ENCODE measurements at regions not wholly inside any gene's neighbourhood (a gene's known extent, or its start where the extent isn't known, plus 50 kb on each side); places are given as distances from the start of the nearest gene placed in this dataset.
"Not testable (repeated sequence)": the region's sequence is repeated elsewhere in the genome, so short reads cannot be mapped to it uniquely, and the experiment has no call there.

DNA sequence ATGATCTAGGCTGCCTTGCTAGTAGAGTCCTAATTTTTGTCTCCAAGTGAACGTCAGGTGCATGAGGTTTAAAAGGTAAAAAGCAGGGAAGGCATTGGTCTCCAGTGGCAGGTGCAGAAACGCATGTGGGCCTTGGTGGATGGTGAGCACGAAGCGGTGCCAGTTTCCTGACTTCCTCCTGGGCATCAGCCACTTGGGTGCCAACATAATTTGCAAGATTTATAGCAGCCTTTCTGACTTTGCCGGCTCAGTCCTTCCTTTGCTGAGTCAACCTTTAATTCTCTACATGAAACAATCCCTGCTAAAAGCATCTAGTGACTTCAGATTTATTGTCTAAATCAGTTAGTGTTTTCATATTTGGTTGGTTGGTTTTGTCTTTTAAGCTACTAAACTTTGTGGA lies 355.7 kb upstream of the TMEM132C start:
- DNase-seq, result no peak

DNA sequence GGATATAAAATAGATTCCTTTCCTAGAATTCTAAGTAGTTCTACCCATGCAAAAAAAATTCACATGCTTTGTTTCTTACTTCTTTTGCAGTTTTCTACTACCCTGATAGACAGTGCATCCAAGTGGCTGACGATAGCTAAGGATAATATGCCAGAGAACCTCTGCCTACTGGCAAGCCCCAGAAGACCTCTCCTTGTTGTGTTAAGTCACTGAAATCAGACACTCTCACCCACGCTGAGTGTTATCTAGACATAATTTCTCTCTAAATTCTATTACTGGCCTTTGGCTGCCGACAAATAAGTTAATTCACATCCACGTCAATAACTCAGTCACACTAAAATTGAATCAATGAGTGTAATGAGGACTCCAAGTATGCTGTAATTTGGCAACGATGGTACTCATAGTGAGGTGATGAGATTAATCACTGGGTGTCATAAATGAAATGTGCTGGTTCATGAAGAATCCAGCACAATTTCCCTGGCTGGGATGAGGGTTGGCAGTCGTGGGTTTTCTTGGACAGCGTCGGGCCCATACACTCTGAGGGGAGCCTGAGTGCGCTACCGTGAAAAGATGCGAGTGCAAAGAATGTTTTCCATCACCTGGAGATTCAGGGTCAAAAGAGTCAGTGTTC lies 354.8 kb upstream of the TMEM132C start:
- no peak for DNase-seq

DNA sequence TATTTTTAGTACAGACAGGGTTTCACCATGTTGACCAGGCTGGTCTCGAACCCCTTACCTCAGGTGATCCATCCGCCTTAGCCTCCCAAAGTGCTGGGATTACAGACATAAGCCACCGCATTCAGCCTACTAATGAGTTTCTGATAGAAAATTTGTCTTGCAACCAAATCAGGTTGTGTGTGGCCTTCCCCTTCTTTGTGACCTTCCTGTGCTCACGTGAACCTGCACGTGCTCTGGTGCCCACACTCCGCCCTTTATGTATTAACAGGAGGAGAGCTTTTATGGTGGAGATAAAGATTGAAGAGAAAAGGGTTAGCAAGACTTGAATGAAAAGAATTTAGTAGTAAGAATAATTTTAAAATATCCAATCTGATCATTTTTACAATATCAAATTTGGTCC lies 343.5 kb upstream of the TMEM132C start:
- no peak for DNase-seq

DNA sequence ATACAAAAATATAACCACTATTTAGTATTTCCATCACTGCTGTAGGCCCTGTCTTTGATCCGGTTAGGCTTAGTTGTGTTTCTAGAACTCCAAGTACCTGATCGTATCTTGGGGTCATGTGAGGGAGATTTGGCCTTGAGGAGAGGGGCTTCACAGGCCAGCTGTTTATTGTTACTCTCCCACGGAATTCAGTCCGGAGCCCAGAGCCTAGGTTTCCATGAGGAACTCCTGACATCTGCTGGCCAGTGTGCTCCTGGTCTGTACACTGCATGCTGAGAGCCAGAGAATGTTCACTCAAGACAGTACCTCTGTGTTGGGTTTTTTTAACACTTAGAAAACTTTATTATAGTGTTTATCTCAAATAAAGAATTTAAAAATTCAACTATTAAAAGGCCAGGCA lies 341.0 kb upstream of the TMEM132C start:
- no peak for DNase-seq

DNA sequence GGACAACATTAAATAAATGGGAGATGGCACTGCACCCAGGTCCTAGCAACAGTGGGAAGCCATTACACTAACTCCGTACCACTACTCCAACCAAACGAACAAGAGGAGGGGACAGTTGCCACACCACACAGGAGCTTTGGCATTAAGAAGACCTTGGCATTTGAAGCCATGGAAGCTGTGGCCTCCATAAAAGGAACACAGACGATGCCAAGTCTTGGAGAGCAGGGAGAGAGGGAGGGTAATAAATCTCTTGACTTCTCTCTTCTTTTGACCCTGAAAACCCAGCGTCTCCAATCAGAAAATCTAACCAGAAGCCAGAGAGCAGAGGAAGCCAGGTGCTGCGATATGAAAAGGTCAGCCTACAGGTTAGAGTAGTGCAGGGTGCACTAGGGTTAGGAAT lies 338.8 kb upstream of the TMEM132C start:
- DNase-seq, result no peak

DNA sequence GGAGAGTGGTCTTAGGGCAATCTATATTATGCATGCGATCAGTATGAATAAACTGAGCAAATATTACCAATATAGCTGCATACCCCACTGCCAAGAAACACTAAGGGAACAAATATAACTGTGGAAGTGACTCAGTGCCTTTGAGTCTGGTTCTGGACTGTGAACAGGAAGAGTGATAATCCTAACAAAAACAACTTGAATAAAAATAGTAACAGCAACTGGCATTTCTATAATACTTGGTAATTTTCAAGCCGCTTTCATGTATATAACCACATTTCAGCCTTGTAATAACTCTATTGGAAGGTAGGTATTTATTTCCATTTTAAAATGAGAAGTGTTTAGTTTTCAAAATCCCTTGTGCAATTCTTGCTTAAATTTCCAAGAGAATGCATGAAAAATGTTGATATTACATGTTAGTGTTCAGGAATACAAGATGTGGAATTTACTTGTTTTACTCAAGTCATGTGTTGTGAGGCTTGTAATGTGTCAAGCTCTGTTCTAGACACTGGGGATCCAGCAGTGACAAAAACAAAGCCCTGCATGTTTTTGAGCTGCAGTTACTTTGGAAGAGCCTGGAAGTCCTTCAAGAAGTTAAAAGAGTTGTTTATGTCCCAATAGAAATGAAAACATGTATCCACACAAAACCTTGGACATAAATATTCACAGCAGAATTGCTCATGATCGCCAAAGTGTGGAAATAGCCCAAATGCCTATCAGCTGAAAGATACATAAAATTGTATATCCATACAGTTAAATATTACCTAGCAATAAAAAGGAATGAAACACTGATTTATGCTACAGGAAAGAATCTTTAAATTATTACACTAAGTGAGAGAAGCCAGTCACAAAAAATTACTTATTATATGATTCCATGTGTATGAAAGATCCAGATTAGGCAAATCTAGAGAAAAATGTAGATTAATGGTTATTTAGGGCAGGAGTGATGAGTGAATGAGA lies 338.1 kb upstream of the TMEM132C start:
- no peak for DNase-seq

DNA sequence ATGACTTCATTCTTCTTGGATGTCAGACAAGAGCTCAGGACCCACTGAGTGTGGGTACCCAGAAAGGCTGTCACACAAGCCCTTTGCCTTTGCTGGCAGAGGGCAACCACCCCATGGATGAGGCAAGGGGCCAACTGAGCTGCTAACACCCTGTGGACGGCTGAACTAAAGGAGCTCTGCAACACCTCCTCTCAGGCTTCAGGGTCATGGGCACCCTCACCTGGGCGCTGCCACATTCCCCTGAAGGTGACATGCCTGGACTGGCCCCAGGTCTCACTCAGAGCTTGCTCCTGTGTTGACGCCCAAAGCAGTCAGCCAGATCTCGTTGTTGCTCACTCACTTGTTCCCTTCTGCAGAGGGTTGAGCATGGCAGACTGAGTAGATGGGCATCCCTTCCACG lies 336.8 kb upstream of the TMEM132C start:
- no peak for DNase-seq

DNA sequence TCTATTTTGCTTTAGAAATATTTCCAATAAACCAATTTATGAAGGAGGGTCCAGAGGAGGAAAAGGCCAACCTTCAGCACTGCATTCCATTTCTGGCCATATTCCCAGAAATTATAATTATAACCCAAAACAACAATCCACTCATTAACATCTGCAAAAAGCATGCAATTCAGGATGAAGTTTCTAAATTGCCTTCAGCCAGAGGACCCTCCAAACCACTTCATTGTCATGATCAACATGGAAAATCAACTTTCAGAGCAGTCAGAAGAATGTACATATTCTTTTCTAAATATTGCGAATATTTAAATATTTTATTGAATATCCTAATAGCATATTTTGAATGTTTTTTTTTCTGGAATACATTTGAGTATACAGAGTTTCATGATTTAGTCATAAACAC lies 332.6 kb upstream of the TMEM132C start:
- DNase-seq, result no peak

DNA sequence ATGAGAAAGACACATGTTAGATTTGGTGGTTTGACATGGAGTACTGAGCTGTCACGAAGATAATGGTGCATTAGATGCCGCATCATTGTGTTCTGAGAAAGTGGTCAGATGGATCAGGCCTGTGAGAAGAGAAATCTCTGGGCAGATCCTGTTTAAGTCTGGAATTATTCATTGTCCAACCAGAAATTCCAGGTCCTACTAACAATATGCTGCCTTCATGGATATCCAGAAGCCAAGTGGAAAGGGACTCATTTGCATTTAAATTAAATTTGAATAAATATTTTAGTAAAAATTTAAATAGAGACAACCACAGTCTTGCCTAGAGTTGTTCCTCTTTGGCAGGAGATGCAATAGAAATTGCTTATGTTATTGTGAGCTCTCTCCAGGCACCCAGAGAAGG lies 330.5 kb upstream of the TMEM132C start:
- DNase-seq, result no peak

DNA sequence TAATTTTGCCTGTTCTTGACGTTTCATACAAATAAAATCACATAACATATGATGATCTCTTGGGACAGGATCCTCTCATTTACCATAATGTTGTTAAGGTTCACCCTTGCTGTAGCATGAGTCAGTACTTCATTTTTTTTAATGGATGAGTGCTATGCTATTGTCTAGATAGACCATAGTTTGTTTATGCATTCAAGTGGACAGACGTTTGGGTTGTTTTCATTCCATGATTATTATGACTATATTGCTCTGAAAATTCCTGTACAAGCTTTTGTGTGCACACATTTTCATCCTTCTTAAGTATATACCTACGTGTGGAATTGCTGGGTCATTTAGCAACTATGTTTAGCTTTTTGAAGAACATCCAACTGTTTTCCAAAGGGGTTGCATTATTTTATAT lies 325.6 kb upstream of the TMEM132C start:
- DNase-seq, result no peak

DNA sequence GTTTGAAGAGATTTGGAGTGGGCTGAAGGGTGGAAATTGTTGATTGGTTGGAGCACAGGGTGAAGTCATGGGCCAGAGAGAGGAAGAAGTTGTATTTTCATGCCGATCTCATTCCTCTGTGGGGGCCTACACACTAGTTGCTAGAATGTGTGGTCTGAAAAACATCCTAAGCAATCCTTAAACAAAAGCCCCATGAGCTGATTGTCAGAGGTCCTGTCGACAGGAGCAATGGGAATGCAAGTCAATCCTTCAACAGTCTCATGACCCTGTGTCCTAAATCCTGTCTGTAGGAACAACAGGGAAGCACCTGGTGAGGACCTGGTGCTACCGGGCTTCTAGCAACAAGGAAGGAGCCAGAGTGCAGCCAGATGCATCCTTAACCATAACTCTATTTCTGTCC lies 324.0 kb upstream of the TMEM132C start:
- no peak for DNase-seq

DNA sequence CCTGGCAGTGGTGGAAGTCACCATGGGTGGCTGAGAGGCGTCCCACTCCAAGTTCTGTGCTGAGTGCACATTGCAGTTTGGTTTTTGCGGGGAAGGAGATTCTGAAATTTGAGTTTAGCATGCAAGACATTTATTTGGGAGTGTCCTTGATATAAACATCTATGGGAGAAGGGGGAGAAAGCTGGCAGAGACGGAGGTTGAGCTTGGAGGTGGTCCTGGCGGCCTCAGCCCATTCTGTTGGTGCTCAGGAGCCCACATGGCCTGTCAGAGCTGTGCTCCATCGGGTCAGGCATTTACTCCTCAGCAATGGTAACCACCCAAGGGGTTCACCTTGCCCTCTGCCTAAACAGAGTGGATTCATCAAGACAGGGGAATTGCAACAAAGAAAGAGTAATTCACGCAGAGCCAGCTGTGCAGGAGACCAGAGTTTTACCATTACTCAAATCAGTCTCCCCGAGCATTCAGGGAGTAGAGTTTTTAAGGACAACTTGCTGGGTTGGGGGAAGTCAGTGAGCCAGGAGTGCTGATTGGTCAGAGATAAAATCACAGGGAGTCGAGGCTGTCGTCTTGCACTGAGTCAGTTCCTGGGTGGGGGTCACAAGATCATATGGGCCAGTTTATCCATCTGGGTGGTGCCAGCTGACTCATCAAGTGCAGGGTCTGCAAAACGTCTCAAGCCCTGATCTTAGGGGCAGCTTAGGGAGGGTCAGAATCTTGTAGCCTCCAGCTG lies 323.3 kb upstream of the TMEM132C start:
- no peak for DNase-seq

DNA sequence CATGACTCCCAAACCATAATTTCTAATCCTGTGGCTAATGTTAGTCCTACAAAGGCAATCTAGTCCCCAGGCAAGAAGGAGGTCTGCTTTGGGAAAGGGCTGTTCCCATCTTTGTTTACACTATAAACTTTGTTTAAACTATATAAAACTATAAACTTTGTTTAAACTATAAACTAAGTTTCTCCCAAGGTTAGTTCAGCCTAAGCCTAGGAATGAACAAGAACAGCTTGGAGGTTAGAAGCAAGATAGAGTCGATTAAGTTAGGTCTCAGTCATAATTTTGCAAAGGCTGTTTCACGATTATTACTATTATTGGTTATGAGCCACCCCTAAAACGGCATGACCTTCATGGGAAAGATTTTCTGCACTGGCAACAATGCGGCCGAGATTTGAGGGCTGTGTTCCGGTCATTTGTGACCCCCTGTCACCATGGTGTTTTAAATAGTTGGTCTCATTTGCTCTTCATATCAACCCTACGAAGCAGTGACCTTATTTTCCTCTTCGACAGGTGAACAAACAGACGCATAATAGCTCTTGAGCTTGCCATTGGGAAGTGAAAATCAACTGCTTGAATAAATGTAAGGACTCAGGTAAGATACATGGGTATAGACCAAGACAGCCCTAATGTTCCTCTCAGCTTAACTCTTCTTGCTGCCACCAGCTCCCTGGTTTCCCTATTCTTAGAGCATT lies 322.6 kb upstream of the TMEM132C start:
- DNase-seq, result no peak

DNA sequence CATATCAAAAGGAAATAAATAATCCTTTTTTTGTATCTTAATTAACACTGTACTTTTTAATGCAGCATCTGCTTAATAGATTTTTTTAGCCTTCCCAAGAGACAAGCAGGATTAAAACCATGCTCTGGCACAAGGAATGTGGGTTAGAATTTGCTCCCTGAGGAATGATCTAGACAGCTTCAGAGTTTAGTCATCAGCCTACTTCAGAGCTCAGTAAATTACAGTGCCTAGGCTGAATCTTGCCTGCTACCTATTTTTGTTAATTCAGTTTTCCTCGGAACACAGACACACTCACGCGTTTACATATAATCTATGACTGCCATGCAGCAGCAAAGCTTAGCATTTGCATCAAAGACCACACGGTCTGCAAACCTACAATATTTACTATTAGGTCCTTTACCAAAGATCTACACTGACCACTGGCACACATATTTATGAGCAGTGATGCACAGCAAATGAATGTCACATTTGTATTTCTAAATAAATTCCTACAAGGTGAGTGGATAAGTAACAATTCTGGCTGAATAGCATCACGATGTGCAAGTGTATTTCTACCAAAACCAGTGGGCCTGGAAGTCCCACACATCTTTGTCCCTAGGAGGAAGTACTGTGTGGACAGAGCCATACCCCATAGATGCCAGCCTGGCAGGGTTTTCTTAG lies 309.8 kb upstream of the TMEM132C start:
- no peak for DNase-seq

DNA sequence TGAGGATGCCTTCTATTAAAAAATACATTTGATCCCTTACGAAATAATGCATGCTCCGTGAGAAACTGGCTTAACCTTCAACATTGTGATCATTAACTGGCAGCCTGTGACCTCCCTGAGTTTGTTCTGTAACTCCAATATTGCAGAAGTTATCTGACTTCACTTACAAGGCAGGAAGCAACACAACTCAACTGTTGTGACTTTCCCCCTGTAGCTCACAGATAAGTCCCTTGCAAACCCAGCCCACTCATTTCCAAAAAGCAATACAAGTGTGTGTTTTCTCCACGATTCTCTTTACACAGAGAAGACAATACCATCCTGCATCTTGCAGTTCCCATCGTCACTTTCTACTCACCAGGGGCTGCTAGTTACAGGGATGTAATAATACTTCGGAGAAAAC lies 304.7 kb upstream of the TMEM132C start:
- no peak for DNase-seq

DNA sequence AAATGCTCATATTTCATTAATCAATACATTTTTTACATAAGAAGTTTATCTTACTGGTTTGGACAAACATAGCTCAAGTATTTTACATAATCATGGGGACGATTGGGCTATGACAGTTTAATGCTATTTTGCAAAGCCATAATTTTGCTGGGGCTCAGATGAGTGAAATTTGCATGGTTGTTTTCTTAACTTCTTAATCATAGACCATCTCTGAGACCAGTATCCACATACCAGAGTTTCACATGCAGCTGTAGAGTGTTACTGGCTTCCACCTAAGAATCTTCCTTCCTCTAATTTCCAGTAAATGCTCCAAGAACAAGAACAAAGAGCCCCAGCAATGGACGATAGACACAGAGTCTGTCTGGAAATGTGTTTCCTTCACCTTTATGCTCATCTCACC lies 303.0 kb upstream of the TMEM132C start:
- DNase-seq, result no peak

DNA sequence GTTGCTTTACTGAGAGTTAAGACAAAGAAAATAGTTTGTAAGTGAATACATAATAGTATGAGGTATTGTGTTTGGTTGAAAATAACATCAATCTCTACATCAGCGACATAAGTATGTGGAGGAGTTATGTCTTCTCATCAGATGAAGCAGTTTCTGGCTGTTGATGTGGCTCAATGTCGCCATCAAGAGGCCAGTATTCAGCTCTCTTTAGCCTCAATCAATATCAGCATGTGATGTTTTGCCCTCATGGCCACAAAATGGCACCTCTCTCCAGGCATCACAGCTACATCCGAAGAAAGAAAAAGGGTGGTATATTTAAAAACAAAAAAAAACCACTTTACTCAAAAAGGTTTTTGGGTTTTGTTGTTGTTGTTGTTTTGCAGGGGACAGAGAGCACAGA lies 302.3 kb upstream of the TMEM132C start:
- DNase-seq, result no peak

DNA sequence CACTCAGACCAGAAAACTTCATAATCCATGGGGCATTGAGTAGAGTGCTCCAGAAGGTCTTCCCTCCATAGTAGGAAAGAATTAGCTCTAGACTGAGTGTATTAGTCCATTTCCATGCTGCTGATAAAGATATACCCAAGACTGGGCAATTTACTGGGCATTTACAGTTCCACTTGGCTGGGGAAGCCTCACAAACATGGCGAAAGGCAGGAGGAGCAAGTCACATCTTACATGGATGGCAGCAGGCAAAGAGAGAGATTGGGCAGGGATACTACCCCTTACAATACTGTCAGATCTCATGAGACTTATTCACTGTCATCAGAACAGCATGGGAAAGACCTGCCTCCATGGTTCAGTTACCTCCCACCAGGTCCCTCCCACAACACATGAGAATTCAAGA lies 300.6 kb upstream of the TMEM132C start:
- no peak for DNase-seq

DNA sequence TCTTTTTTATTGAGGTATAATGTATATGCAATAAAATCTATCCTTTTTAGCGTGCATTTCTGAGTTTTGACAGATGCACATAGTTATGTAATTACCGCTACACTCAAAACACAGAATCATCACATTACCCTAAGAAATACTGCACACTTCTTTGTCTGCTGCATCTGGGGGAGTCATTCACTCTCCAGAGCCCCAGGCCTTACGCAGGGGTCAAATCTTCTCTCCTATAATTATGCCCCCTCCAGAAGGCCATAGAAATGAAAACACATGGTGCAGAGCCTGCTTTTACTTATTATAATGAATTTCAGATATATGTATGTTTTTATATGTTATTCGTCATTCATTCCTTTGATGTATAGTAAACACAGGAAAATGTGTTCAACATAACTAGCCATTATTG lies 296.5 kb upstream of the TMEM132C start:
- no peak for DNase-seq

DNA sequence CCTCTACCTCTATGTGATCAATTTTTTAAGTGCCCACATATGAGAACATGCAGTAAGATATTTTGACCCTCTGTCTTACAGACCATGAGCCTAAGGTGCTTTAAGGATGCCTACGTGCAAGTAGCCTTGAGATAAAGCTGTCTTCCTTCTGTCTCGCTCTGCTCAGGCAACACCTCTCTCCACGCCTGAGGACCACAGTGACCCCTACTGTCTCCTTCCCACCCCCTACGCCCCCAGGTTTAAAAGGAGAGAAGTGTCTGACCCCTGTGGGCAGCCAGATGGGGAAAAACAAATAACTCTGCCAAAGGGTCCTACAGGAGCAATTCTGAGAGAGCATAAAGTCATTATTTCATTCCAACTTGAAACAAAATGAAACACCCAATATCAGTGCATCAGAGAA lies 286.4 kb upstream of the TMEM132C start:
- DNase-seq, result no peak

DNA sequence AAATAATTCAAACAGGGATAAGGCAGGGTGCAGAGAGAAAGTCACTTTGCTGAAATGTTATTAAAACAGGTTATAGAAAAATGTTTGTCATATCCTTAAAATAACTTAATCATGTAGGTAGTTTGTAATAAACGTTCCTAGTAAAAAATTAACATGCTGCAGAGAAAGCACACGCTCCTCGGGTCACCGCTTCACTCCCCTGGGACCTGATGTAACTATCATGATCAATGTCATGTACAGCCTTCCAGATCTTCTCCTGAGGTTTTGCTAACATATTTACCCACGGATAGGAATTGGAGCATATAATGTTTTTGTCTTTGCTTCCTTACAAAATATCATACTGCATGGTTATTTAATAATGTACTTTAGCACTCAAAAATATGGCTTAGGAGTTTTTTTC lies 285.1 kb upstream of the TMEM132C start:
- DNase-seq, result no peak

DNA sequence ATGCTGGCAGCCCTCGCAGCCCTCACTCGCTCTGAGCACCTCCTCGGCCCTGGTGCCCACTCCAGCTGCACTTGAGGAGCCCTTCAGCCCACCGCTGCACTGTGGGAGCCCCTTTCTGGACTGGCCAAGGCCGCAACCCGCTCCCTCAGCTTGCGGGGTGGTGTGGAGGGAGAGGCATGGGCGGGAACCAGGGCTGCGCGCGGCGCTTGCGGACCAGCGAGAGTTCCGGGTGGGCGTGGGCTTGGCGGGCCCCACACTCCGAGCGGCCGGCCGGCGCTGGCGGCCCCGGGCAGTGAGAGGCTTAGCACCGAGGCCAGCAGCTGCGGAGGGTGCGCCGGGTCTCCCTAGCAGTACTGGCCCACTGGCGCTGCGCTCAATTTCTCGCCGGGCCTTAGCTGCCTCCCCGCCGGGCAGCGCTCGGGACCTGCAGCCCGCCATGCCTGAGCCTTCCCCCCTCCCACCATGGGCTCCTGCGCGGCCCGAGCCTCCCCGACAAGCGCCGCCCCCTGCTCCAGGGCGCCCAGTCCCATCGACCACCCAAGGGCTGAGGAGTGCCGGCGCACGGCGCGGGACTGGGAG lies 283.7 kb upstream of the TMEM132C start:
- not testable (repeated sequence) for DNase-seq

Data from activated CD4-positive, alpha-beta T cell treated with anti-CD3 and anti-CD28 coated beads, Interleukin-2, amount 50 U/mL, for 4 hours (primary cell).